IMR-90 (cell line): ENCODE measurements at regions not wholly inside any gene's neighbourhood (a gene's known extent, or its start where the extent isn't known, plus 50 kb on each side); places are given as distances from the start of the nearest gene placed in this dataset. TPM values are rescaled to one million over a fixed set of nuclear protein-coding genes. Genes with fewer than 3 reads are reported as not detected.

ENCODE experiments used
- ATAC-seq: fragments of 200-7000 bp; cut with Tn5 transposase; 2 replicates; pipeline ENCODE4 v1.9.1; 2020; ENCODE audit warnings: low read depth, mild to moderate bottlenecking, moderate library complexity
- BruUV-seq: library from RNA; stranded (reverse); fragments of 400-500 nt; replicated peaks from 2 replicates; lab custom pipeline; 2021; lab: Mats Ljungman, UMichigan
- CTCF ChIA-PET: fragments of 300-600 bp; formaldehyde crosslinking; extraction: SDS; loops from one replicate; lab custom pipeline; 2021; ENCODE audit warnings: antibody characterized with exemption; lab: Yijun Ruan, JAX
- POLR2A ChIA-PET: fragments of 300-600 bp; sonication (Branson Sonifier 250); formaldehyde crosslinking; loops from one replicate; lab custom pipeline; 2022; ENCODE audit warnings: antibody characterized with exemption; ENCODE audit not compliant: unreplicated experiment; lab: Charles Lee
- DNase-seq: peaks from one replicate; pipeline ENCODE4 v3.0.0; 2013
- H2AFZ ChIP-seq: replicated peaks from 2 replicates; pipeline ENCODE3; 2013; ENCODE audit warnings: low read length, mild to moderate bottlenecking; ENCODE audit not compliant: poor library complexity
- H2AK5ac ChIP-seq: 2 replicates; pipeline ENCODE4 v1.6.1; 2013; ENCODE audit warnings: low read depth, low read length, inconsistent platforms
- H2AK9ac ChIP-seq: replicated peaks from 2 replicates; pipeline ENCODE3; 2013; ENCODE audit warnings: mild to moderate bottlenecking, low read depth, low read length, moderate library complexity; ENCODE audit not compliant: poor library complexity
- H2BK120ac ChIP-seq: 2 replicates; pipeline ENCODE4 v1.6.1; 2013; ENCODE audit warnings: low read depth, low read length, inconsistent platforms
- H2BK15ac ChIP-seq: 3 replicates; pipeline ENCODE4 v1.6.1; 2013; ENCODE audit warnings: low read depth, low read length, inconsistent platforms
- H2BK20ac ChIP-seq: 2 replicates; pipeline ENCODE4 v1.6.1; 2013; ENCODE audit warnings: low read depth, mild to moderate bottlenecking, inconsistent platforms, low read length, moderate library complexity
- H2BK5ac ChIP-seq: 2 replicates; pipeline ENCODE4 v1.6.1; 2013; ENCODE audit warnings: mild to moderate bottlenecking, low read depth, low read length, inconsistent platforms; ENCODE audit not compliant: poor library complexity, severe bottlenecking
- H3K14ac ChIP-seq: replicated peaks from 2 replicates; pipeline ENCODE4 v1.6.1; 2013; ENCODE audit warnings: low read depth, low read length, inconsistent platforms
- H3K18ac ChIP-seq: 2 replicates; pipeline ENCODE4 v1.6.1; 2013; ENCODE audit warnings: low read depth, low read length, control low read depth
- H3K23ac ChIP-seq: 2 replicates; pipeline ENCODE4 v1.6.1; 2013; ENCODE audit warnings: low read depth, low read length, inconsistent platforms
- H3K27ac ChIP-seq: 2 replicates; pipeline ENCODE4 v1.5.1; 2013; ENCODE audit warnings: mild to moderate bottlenecking, control low read depth, low read length; ENCODE audit not compliant: insufficient read depth
- H3K27me3 ChIP-seq: 2 replicates; pipeline ENCODE4 v1.6.1; 2013; ENCODE audit warnings: low read length; ENCODE audit not compliant: control insufficient read depth, insufficient read depth
- H3K36me3 ChIP-seq: 2 replicates; pipeline ENCODE4 v1.6.1; 2013; ENCODE audit warnings: low read length, mixed read lengths; ENCODE audit not compliant: control insufficient read depth, insufficient read depth
- H3K4ac ChIP-seq: 2 replicates; pipeline ENCODE4 v1.6.1; 2013; ENCODE audit warnings: low read depth, low read length, inconsistent platforms
- H3K4me1 ChIP-seq: 2 replicates; pipeline ENCODE4 v1.6.1; 2013; ENCODE audit warnings: low read length, mixed read lengths; ENCODE audit not compliant: control insufficient read depth, insufficient read depth
- H3K4me2 ChIP-seq: 2 replicates; pipeline ENCODE4 v1.6.1; 2013; ENCODE audit warnings: low read depth, mild to moderate bottlenecking, control low read depth, low read length, moderate library complexity
- H3K4me3 ChIP-seq: 2 replicates; pipeline ENCODE4 v1.5.1; 2013; ENCODE audit warnings: low read depth, mild to moderate bottlenecking, control low read depth, low read length, moderate library complexity; ENCODE audit not compliant: insufficient read depth
- H3K56ac ChIP-seq: 2 replicates; pipeline ENCODE4 v1.6.1; 2013; ENCODE audit warnings: low read length, inconsistent platforms; ENCODE audit not compliant: insufficient read depth; ENCODE audit errors: extremely low read depth
- H3K79me1 ChIP-seq, 2 experiments: 2 replicates each; pipeline ENCODE4 v1.6.1; 2013; ENCODE audit warnings: low read length in 2 of 2, inconsistent platforms in 1 of 2, low read depth in 1 of 2
- H3K9ac ChIP-seq: 2 replicates; pipeline ENCODE4 v1.6.1; 2013; ENCODE audit warnings: low read depth, low read length, control low read depth
- H3K9me1 ChIP-seq: 2 replicates; pipeline ENCODE4 v1.6.1; 2013; ENCODE audit warnings: low read length, inconsistent platforms; ENCODE audit not compliant: insufficient read depth
- H3K9me3 ChIP-seq: 2 replicates; pipeline ENCODE4 v1.6.1; 2013; ENCODE audit warnings: low read length; ENCODE audit not compliant: control insufficient read depth, insufficient read depth
- H4K20me1 ChIP-seq: 2 replicates; pipeline ENCODE4 v1.6.1; 2013; ENCODE audit warnings: low read length, inconsistent platforms; ENCODE audit not compliant: insufficient read depth
- H4K5ac ChIP-seq: 2 replicates; pipeline ENCODE4 v1.6.1; 2013; ENCODE audit warnings: mild to moderate bottlenecking, low read depth, low read length, control low read depth
- H4K8ac ChIP-seq, 2 experiments: 2 replicates each; pipeline ENCODE4 v1.6.1; 2013; ENCODE audit warnings: low read depth in 2 of 2, low read length in 2 of 2, control low read depth in 1 of 2, inconsistent platforms in 1 of 2
- H4K91ac ChIP-seq: 2 replicates; pipeline ENCODE4 v1.6.1; 2013; ENCODE audit warnings: low read depth, low read length, inconsistent platforms; ENCODE audit not compliant: insufficient read depth
- CEBPB ChIP-seq: IDR thresholded peaks from 2 replicates; pipeline ENCODE4 v1.6.1; 2012; ENCODE audit warnings: low read depth, low read length, improper control_type of control experiment
- FOS ChIP-seq: fragments of 150-350 bp; IDR thresholded peaks from 2 replicates; pipeline ENCODE4 v1.6.1; 2016; ENCODE audit warnings: low read depth, low read length
- MXI1 ChIP-seq: IDR thresholded peaks from 2 replicates; pipeline ENCODE4 v1.6.1; 2012; ENCODE audit warnings: low read depth, mild to moderate bottlenecking, low read length, moderate library complexity, borderline replicate concordance
- RCOR1 ChIP-seq: IDR thresholded peaks from 2 replicates; pipeline ENCODE4 v1.6.1; 2012; ENCODE audit warnings: mild to moderate bottlenecking, low read length, improper control_type of control experiment; ENCODE audit not compliant: insufficient replicate concordance
- RFX5 ChIP-seq: IDR thresholded peaks from 2 replicates; pipeline ENCODE4 v1.8.0; 2012; ENCODE audit warnings: low read depth, mild to moderate bottlenecking, low read length, moderate library complexity
- WGBS, 2 experiments: methylation state at CpG; one replicate each; pipeline versions ENCODE4 v1.1.5 to v1.1.7; 2013; ENCODE audit warnings: missing lambda C conversion rate in 2 of 2; ENCODE audit not compliant: insufficient read length in 1 of 2; ENCODE audit errors: extremely low coverage in 2 of 2; 5-methylcytosine and 5-hydroxymethylcytosine counted together
- dilution Hi-C: fragments of 300-500 bp; cut with HindIII; formaldehyde crosslinking; loops from one replicate; pipeline ENCODE4 v1.14.3; 2018; ENCODE audit warnings: low sequenced_read_pairs; ENCODE audit not compliant: unreplicated experiment
- in situ Hi-C: fragments of 300-500 bp; cut with MboI; formaldehyde crosslinking; loops from 3 replicates; pipeline ENCODE4 v1.14.3; 2019; ENCODE audit warnings: low sequenced_read_pairs, inconsistent platforms, mixed read lengths
- intact Hi-C: fragments of 100-400 bp; cut with micrococcal nuclease; formaldehyde crosslinking; loops from 2 replicates; pipeline ENCODE4 v1.10.0; 2022
- microRNA-seq, 2 experiments: library from miRNA; stranded (forward) in 1 of 2; unstranded in 1 of 2; fragments of 10-50 nt in 1 of 2; fragments of <30 nt in 1 of 2; gene quantifications in 1 of 2; microRNA quantifications in 1 of 2; one replicate each; pipeline versions ENCODE3 to v1.1.0; 2013 to 2020; ENCODE audit not compliant: insufficient read depth in 1 of 2, insufficient read length in 1 of 2, unreplicated experiment in 1 of 2
- small RNA-seq, 5 experiments: library from RNA; depleted of rRNA; stranded (forward); fragments of <200 nt; gene quantifications; one replicate each; pipeline ENCODE3, GENCODE V24; 2012
- TF ChIP-seq, protein P1 (sequence below): conservative IDR thresholded peaks from 2 replicates; pipeline ENCODE4 v1.5.1; 2012; ENCODE audit warnings: mild to moderate bottlenecking, low read depth, low read length, improper control_type of control experiment

DNA sequence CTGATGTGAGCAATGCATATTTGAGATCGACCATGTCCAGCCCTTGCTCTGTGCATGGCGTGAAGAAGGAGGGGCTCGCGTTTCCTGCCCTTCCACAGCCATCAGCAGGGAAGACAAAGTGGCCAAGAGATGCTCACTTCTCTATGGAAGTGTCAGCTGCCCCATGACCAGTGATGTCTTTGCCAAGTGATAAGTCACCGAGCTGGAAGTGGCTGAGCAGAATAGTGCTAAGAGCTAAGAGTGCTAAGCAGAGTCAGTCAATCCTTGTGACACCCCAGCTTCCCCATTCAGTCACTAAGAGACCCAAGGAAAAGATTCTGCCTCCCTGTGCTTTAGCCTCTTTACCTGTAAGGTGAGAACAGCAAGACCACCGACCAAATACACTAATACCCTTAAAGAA is 50.5 kb upstream of the CEP83 start:
- ChIA-PET POLR2A (no interaction called here), CTCF (no interaction called here)
- no peak overlapping the region for H2AK9ac ChIP-seq
- H3K23ac ChIP-seq: no peak overlapping the region
- dilution Hi-C loops (no loop called here), intact Hi-C loops (no loop called here), in situ Hi-C loops (no loop called here)
- H3K9me1 ChIP-seq: no peaks in the 10 kb centered on the region
- no peaks in the 10 kb centered on the region for H3K9me3 ChIP-seq
- no peak overlapping the region for H3K18ac ChIP-seq
- H3K79me1 ChIP-seq: no peaks in the 10 kb centered on the region
- no peak overlapping the region for H3K27ac ChIP-seq
- no peak for DNase-seq
- no peak overlapping the region for H4K91ac ChIP-seq
- 63% methylated on average over 1 of the region's 6 CpGs; no CpG with 5 or more reads in 1 of the 2 experiments for WGBS, 2 experiments
- no TSS peak for BruUV-seq
- H2BK5ac ChIP-seq: no peak overlapping the region
- no peak overlapping the region for H3K4me2 ChIP-seq
- H3K4me3 ChIP-seq: no peak overlapping the region
- no peak overlapping the region for H2BK15ac ChIP-seq
- H2BK20ac ChIP-seq: no peak overlapping the region
- no peak overlapping the region for H3K4ac ChIP-seq
- TF ChIP-seq FOS (no peak), RFX5 (no peak), RCOR1 (no peak), CEBPB (no peak), MXI1 (no peak)
- TF ChIP-seq, protein P1, sequence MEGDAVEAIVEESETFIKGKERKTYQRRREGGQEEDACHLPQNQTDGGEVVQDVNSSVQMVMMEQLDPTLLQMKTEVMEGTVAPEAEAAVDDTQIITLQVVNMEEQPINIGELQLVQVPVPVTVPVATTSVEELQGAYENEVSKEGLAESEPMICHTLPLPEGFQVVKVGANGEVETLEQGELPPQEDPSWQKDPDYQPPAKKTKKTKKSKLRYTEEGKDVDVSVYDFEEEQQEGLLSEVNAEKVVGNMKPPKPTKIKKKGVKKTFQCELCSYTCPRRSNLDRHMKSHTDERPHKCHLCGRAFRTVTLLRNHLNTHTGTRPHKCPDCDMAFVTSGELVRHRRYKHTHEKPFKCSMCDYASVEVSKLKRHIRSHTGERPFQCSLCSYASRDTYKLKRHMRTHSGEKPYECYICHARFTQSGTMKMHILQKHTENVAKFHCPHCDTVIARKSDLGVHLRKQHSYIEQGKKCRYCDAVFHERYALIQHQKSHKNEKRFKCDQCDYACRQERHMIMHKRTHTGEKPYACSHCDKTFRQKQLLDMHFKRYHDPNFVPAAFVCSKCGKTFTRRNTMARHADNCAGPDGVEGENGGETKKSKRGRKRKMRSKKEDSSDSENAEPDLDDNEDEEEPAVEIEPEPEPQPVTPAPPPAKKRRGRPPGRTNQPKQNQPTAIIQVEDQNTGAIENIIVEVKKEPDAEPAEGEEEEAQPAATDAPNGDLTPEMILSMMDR: no peak
- no peak overlapping the region for H2BK120ac ChIP-seq
- H4K5ac ChIP-seq: no peak overlapping the region
- H3K56ac ChIP-seq: no peak overlapping the region
- no peaks in the 10 kb centered on the region for H3K36me3 ChIP-seq
- no peak overlapping the region for H2AFZ ChIP-seq
- ATAC-seq: no peak
- peaks cover 9% of the 10 kb centered on the region for H3K27me3 ChIP-seq
- no peak overlapping the region for H3K14ac ChIP-seq
- H3K9ac ChIP-seq: no peak overlapping the region
- H2AK5ac ChIP-seq: no peak overlapping the region
- no peaks in the 10 kb centered on the region for H3K4me1 ChIP-seq
- H4K8ac ChIP-seq: no peak overlapping the region
- H4K20me1 ChIP-seq: no peaks in the 10 kb centered on the region

Small RNAs in the stretch of these regions (microRNA-seq; reads per million reads assigned to microRNA genes)
- not detected for gene RN7SL483P (ENCODE audit: insufficient read depth, insufficient read length)

Small RNAs in the stretch of these regions (small RNA-seq; reads per million reads assigned to genes)
- gene RN7SL483P: 0 reads per million in 5 experiments
